ENCODE measurements at regions not wholly inside any gene's neighbourhood (a gene's known extent, or its start where the extent isn't known, plus 50 kb on each side); places are given as distances from the start of the nearest gene placed in this dataset.

DNA sequence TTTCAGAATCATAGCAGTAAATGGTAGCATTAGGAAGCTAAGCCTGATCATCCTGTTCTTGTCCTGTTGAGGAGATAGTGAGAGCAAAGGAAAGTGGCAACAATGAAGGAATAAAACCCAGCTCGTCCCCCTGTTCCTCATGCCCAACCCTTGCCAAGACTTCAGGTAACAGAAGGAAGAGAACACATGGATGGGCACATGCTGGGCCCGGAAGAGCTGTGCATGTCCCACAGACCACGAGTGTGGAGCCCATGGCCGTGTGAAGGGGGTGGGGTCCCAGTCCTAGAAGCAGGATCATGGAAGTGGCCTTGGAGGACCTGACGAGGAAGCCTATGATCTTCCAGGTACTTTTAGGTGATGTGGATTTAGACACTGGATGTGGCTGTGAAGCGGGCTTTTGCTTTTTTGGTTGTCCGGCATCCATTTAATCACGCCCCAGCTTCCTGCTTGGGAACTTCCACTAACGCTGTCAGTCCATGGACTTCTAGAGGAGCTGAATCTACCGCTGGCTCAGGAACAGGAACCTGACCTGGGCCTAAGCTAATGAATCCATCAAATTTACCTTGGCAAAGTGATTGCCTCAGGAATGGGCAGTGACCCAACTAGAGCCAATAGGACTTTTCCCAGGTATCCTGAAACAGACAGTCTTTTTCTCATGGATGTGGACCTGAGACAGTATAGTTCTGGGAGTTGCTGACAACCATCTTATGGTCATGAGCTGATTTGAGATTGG, 79.3 kb upstream of the ARMC2 start:
- TF ChIP-seq, protein P1, sequence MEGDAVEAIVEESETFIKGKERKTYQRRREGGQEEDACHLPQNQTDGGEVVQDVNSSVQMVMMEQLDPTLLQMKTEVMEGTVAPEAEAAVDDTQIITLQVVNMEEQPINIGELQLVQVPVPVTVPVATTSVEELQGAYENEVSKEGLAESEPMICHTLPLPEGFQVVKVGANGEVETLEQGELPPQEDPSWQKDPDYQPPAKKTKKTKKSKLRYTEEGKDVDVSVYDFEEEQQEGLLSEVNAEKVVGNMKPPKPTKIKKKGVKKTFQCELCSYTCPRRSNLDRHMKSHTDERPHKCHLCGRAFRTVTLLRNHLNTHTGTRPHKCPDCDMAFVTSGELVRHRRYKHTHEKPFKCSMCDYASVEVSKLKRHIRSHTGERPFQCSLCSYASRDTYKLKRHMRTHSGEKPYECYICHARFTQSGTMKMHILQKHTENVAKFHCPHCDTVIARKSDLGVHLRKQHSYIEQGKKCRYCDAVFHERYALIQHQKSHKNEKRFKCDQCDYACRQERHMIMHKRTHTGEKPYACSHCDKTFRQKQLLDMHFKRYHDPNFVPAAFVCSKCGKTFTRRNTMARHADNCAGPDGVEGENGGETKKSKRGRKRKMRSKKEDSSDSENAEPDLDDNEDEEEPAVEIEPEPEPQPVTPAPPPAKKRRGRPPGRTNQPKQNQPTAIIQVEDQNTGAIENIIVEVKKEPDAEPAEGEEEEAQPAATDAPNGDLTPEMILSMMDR (IDR thresholded peaks at IDR 0.05; ENCODE audit: insufficient read depth, low read depth, low read length): no peak
- CTCF ChIA-PET: interaction anchor here (1.1 to 1.8 kb wide), 3 partner anchors 10 to 307 kb away, joined by 3 to 9 read pairs (median 3); no protein-coding TSS in a partner anchor
- POLR2A ChIA-PET: no interaction called here
- Histone ChIP-seq H3K4me3 (ENCODE audit: low read depth, low read length) (no peak overlapping the region), H3K27me3 (ENCODE audit: control insufficient read depth, insufficient read depth, low read length) (no peaks in the 10 kb centered on the region), H3K36me3 (ENCODE audit: control insufficient read depth, insufficient read depth, low read length) (no peaks in the 10 kb centered on the region)
- DNase-seq (ENCODE audit: low read depth): no peak

DNA sequence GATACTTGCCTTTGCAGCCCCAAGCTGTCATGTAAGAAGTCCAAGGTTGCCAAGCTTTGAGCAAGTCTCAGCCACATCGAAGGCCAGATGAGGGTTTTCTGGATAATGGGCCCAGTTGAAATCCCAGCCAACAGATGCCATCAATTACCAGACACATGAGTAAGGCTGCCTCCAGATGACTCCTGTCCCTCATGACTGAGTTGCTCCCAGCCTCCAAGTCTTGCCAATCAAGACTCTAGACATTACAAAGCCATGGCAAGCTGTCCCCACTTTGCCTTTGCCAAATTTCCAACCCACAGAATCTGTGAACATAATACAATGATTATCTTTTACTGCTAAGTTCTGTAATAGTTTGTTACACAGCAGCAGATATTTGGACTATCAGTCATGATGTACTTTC, 76.8 kb upstream of the ARMC2 start:
- no peak for DNase-seq (ENCODE audit: low read depth)
- TF ChIP-seq, protein P1 (IDR thresholded peaks at IDR 0.05; ENCODE audit: insufficient read depth, low read depth, low read length): no peak

DNA sequence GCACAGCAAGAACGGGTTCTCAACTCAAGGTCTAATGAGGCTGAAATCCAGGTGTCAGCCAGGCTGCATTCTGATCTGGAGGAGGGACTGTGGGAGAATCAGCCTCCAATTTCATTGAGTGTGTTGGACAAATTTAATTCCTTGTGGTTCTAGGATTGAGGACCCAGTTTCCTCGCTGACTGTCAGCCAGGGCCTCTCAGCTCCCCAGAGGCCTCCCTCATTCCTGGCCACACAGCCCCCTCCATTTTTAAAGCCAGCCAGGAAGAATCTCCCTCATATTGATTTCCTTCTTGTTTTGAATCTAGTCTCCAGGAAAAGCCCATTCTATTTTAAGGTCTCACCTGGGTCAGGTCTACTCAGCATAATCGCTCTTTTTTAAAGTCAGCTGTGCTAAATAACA, 73.7 kb upstream of the ARMC2 start:
- Histone ChIP-seq H3K4me3 (ENCODE audit: low read depth, low read length) (no peak overlapping the region), H3K27me3 (ENCODE audit: control insufficient read depth, insufficient read depth, low read length) (no peaks in the 10 kb centered on the region), H3K36me3 (ENCODE audit: control insufficient read depth, insufficient read depth, low read length) (no peaks in the 10 kb centered on the region)
- ChIA-PET CTCF (no interaction called here), POLR2A (no interaction called here)
- DNase-seq (ENCODE audit: low read depth): no peak
- TF ChIP-seq, protein P1 (IDR thresholded peaks at IDR 0.05; ENCODE audit: insufficient read depth, low read depth, low read length): no peak

More for the DNA sequence above, 76.8 kb upstream of the ARMC2 start:
- no peaks in the 10 kb centered on the region for H3K27me3 ChIP-seq (ENCODE audit: control insufficient read depth, insufficient read depth, low read length)
- POLR2A ChIA-PET: no interaction called here
- CTCF ChIA-PET: no interaction called here
- no peak overlapping the region for H3K4me3 ChIP-seq (ENCODE audit: low read depth, low read length)
- no peaks in the 10 kb centered on the region for H3K36me3 ChIP-seq (ENCODE audit: control insufficient read depth, insufficient read depth, low read length)

DNA sequence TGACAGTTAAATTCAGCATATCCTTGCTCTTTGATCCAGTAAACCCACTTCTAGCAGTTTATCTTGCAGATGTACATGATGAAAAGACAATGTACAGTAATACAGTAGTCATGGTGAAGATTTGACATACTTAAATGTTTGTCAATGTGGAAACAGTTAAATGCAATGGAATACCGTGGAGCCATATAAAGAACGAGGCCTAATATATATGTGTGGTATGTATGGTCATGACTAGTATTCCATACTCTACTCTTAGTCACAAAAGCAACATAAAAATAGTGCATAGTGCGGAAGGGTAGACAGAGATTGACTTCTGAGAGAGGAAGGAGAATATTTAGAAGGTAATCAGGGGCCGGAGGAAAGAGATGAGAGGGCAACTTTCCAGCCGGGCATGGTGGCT, 70.7 kb upstream of the ARMC2 start:
- TF ChIP-seq, protein P1 (IDR thresholded peaks at IDR 0.05; ENCODE audit: insufficient read depth, low read depth, low read length): no peak

DNA sequence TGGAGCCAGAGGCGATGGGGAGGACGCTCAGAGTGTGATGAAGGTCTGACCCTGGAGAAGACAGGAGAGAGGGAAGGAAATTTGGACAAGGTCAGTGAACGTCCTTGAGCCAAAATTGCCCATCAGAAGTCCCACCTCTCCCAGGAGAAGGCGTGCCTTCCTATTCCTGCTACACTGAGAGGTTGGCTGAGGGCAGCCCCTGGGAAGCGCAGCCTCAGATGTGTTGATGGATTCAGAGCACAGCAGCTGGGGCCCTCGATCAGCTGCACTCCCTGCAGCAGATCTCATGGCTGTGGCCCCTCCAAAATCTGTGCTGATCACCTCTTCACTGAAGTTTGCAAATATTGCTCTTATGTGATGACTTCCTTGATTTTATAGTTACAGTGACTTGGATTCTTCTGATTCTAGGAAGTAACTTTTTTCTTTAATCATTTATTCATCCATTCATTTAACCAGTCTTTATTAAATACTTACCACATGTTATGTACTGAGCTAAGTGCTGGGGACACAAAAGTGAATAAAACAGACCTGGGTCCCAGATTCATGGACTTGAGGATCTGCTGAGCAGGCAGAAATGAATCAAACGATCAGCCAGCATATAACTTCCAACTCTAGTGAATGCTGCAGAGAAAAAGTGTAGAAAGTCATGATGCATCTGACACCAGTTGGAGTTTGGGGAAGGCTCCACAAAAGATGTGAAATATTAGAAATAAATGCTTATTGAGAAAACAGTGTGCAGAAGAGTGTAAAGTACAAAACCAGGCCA, 69.6 kb upstream of the ARMC2 start:
- ChIA-PET POLR2A (interaction anchor here (0.7 kb wide), 1 partner anchor 192 kb away, joined by 3 read pairs; no protein-coding TSS in a partner anchor), CTCF (interaction anchor here (0.8 to 2.8 kb wide), 5 partner anchors 10 to 151 kb away, joined by 3 to 9 read pairs (median 3); no protein-coding TSS in a partner anchor)
- Histone ChIP-seq H3K27me3 (ENCODE audit: control insufficient read depth, insufficient read depth, low read length) (no peaks in the 10 kb centered on the region), H3K36me3 (ENCODE audit: control insufficient read depth, insufficient read depth, low read length) (no peaks in the 10 kb centered on the region), H3K4me3 (ENCODE audit: low read depth, low read length) (no peak overlapping the region)
- TF ChIP-seq, protein P1 (IDR thresholded peaks at IDR 0.05; ENCODE audit: insufficient read depth, low read depth, low read length): no peak
- no peak for DNase-seq (ENCODE audit: low read depth)

More for the DNA sequence above, 70.7 kb upstream of the ARMC2 start:
- CTCF ChIA-PET: interaction anchor here (1.0 kb wide), 1 partner anchor 14 kb away, joined by 3 read pairs; no protein-coding TSS in a partner anchor
- Histone ChIP-seq H3K36me3 (ENCODE audit: control insufficient read depth, insufficient read depth, low read length) (no peaks in the 10 kb centered on the region), H3K27me3 (ENCODE audit: control insufficient read depth, insufficient read depth, low read length) (no peaks in the 10 kb centered on the region), H3K4me3 (ENCODE audit: low read depth, low read length) (no peak overlapping the region)
- no peak for DNase-seq (ENCODE audit: low read depth)
- POLR2A ChIA-PET: no interaction called here
